ACHN (cell line): ENCODE measurements at regions not wholly inside any gene's neighbourhood (a gene's known extent, or its start where the extent isn't known, plus 50 kb on each side); places are given as distances from the start of the nearest gene placed in this dataset.

Experiments
- DNase-seq: peaks from one replicate; pipeline ENCODE4 v3.0.0-alpha.2; 2015
- in situ Hi-C: cut with HindIII; loops from 2 replicates; pipeline ENCODE4 v1.10.0; 2017; ENCODE audit warnings: low sequenced_read_pairs, low pct_ligation_motif_present, low pct_unique_long_range_greater_than_20kb

DNA sequence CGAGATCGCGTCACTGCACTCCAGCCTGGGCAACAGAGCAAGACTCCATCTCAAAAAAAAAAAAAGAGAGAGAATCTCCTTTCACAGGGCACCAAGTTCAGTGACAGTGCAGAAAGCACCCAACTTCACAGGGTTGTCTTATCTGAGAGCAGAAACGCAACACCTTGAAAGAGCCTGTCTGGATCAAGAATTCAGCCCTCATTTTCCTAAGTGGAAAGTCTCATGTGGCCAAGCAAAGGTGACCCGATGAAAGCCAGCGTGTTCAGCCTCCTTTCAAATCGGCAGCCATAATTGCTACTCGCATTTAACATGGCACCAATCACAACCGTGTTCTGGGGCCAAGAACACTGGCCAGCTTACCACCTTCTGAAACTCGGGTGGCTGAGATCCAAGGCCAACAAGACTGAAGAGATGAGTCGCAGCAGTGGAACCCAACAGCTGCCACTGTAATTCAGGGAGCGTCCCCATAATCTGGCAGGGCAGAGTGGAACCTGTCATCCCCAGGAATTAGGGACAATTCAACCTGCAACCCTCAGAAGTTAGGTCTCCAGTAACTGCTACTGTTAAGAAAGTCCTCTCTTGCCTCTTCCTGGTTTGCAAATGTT is 536.7 kb upstream of the JARID2 start:
- in situ Hi-C loops, result no loop called here
- DNase-seq, result no peak

- DNase-seq, result no peak
- in situ Hi-C loops, result no loop called here
Observed at GRCh38 chr6:14709900-14710299, 536.0 kb upstream of the JARID2 start.

- in situ Hi-C loops, result no loop called here
- DNase-seq, result no peak
Observed at GRCh38 chr6:14710421-14710820, 535.4 kb upstream of the JARID2 start.

GRCh38 chr6:14711056-14711703 is 534.7 kb upstream of the JARID2 start:
- in situ Hi-C loops, result no loop called here
- DNase-seq, result peak; percentile 50

DNA sequence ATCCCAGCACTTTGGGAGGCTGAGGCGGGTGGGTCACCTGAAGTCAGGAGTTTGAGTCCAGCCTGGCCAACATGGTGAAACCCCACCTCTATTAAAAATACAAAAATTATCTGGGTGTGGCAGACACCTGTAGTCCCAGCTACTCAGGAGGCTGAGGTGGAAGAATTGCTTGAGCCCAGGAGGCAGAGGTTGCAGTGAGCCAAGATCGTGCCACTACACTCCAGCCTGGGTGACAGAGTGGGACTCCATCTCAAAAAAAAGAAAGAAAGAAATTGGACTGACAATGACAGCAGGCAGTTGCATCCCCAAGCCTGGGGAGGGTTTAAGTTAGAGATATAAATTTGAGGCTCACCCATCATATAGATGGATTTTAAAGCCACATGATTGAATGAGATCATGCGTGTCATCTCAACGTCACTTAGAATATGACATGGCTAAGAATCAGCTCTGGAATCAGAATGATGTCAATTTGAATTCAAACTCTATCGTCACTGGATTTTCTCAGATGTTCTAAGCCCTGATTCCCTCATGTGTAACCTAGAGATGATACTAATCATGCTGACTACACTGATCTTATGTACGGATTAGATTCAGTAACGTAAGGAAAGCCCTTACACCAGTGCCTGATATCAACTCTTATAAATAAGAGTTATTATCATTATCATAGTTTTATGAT is 534.0 kb upstream of the JARID2 start:
- in situ Hi-C loops, result no loop called here

GRCh38 chr6:14713008-14713960 is 532.6 kb upstream of the JARID2 start:
- in situ Hi-C loops, result no loop called here
- no peak for DNase-seq

More for the DNA sequence above, 534.0 kb upstream of the JARID2 start:
- DNase-seq, result no peak

GRCh38 chr6:14713966-14714631 is 531.8 kb upstream of the JARID2 start:
- no peak for DNase-seq
- in situ Hi-C loops, result no loop called here

DNA sequence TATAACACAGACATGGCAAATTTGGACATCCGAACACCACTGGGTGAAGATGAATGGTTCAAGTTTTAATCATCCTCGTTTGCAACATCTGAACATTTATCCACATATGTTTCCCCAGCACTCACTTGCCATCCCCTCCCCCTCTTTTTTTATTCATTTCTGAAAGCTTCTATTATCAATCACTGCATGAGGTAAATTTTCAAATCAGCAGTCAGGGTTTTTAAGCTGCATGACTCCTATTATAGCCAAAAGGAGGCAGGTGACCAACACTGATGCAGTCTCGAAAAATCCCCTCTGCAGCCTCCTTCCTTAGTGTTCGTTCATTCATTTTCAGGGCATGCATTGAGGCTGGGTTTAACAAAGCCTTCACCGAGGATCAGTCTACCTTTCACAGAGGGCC is 530.8 kb upstream of the JARID2 start:
- in situ Hi-C loops, result no loop called here

GRCh38 chr6:14716499-14717146 is 529.2 kb upstream of the JARID2 start:
- in situ Hi-C loops, result no loop called here
- no peak for DNase-seq

More for the DNA sequence above, 530.8 kb upstream of the JARID2 start:
- no peak for DNase-seq

DNA sequence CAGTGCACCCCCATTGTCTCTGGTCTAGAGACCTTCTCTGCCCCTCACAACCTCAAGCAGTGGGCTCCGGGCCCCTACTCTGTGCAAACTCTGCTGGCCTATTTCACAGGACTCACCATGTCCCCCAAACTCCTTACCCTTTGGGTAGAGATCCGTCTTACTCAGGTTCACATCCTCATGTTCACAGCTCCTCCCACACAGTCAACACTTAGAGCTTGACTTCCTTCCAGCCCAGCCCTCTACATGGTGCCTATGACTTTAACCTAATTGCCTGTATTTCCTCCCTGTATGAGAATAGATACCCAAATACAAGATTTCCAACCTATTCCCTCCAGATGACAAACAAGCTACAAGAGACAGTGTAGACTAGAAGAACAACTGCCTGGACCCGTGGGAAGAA is 528.6 kb upstream of the JARID2 start:
- DNase-seq, result no peak
- in situ Hi-C loops, result no loop called here

GRCh38 chr6:14718861-14719260 is 527.0 kb upstream of the JARID2 start:
- DNase-seq, result no peak
- in situ Hi-C loops, result no loop called here

DNA sequence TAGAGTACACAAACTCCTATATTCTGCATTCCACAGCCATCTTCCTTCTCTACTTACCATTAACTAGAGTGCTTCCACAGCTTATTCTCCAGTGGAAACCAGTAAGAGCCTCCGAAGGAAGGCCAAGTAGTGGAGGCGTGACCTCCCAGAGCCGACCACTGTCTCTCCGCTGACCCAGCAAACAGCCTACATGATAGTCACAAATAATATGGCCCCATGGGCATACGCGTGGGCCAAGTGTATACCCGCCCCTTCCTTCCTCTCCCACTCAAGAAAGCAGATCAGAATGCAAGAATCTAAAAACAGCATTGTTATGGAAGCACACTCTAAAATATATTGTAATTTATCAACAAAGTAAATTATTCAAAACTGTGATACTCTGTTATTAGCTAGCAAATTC is 526.6 kb upstream of the JARID2 start:
- in situ Hi-C loops, result no loop called here
- no peak for DNase-seq

- DNase-seq, result no peak
- in situ Hi-C loops, result no loop called here
Observed at GRCh38 chr6:14720411-14721102, 525.3 kb upstream of the JARID2 start.

DNA sequence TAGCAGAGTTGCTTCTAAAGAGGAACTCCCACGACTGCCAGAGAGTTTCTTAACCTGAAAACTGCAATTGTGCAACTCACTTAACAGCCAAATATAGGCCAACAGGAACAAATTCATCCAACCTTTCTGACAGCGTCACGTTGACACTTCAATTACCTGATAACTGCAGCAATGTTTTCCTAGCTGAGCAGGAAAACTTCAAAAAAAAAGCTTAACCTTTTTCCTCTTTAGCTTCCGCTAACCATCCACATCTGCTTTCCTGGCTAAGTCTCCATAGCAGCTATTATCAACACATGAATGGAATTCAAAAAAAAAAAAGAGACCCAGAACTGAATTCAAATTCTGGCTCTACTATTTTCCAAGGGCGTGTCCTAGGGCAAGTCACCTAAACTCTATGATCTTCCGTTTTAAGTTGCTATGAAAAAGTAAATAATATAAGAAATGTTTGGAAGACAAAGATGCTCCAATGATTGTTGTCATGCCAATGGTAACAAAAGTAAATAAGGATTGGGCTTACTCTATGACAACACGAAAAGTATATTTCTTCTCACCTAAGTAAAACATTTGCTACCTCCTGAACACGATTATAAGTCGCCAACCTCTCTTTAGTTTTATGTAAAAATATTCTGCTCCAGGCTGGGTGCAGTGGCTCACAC is 524.6 kb upstream of the JARID2 start:
- DNase-seq, result no peak
- in situ Hi-C loops, result no loop called here

GRCh38 chr6:14722001-14722562 is 523.8 kb upstream of the JARID2 start:
- no peak for DNase-seq
- in situ Hi-C loops, result no loop called here

DNA sequence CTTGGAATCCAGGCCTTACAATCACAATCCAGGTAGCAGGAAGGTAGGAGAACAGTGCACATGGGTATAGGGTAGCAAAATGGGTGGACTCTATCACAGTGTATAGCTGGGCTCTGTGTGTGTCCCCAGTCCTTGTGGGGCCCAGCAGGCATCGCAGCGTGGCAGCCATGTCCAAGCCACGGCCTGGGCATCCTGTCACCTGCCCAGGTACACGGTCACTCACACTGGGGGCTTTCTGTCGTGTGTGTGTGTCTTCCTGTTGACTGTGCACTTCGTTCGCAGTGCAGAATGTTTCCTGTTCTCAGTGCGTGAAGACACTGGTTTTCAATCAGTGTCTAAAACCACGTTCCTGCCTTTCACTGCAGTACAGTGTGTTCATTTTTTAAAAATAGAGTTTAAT is 523.2 kb upstream of the JARID2 start:
- no peak for DNase-seq
- in situ Hi-C loops, result no loop called here
